ENCODE measurements at regions not wholly inside any gene's neighbourhood (a gene's known extent, or its start where the extent isn't known, plus 50 kb on each side); places are given as distances from the start of the nearest gene placed in this dataset.
"Not testable (repeated sequence)": the region's sequence is repeated elsewhere in the genome, so short reads cannot be mapped to it uniquely, and the experiment has no call there.

DNA sequence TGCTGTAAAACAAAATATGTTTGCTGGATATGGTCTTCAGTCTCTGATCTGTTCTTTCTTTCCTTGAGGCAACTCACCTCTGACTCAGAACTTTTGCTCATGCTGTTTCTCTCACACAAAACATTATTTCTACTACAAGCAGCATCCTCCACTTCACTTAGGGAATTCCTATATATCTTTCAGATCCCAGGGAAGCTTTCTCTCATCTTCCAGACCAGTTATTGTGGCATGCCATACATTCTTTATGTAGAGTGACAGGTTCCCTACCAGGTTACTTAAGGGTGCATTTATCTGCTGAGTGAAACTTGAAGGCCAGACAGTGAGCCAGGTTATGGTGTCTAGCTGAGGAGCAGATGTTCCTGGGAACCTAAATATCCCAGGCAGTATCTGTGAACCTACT, 1226.0 kb downstream of the CDH8 start:
- Histone ChIP-seq H3K9me3 (no peaks in the 10 kb centered on the region), H3K4me1 (no peaks in the 10 kb centered on the region), H3K4me3 (no peak overlapping the region), H3K27me3 (no peaks in the 10 kb centered on the region), H3K36me3 (ENCODE audit: low read depth, missing control alignments) (no peaks in the 10 kb centered on the region), H3K27ac (no peak overlapping the region)
- intact Hi-C loops (cut with DNase I; ENCODE audit: low total_unique reads), result no loop called here
- DNase-seq, result no peak
- TF ChIP-seq POLR2A (IDR thresholded peaks at IDR 0.05), result no peak
- TF ChIP-seq, protein P1, sequence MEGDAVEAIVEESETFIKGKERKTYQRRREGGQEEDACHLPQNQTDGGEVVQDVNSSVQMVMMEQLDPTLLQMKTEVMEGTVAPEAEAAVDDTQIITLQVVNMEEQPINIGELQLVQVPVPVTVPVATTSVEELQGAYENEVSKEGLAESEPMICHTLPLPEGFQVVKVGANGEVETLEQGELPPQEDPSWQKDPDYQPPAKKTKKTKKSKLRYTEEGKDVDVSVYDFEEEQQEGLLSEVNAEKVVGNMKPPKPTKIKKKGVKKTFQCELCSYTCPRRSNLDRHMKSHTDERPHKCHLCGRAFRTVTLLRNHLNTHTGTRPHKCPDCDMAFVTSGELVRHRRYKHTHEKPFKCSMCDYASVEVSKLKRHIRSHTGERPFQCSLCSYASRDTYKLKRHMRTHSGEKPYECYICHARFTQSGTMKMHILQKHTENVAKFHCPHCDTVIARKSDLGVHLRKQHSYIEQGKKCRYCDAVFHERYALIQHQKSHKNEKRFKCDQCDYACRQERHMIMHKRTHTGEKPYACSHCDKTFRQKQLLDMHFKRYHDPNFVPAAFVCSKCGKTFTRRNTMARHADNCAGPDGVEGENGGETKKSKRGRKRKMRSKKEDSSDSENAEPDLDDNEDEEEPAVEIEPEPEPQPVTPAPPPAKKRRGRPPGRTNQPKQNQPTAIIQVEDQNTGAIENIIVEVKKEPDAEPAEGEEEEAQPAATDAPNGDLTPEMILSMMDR (IDR thresholded peaks at IDR 0.05), result no peak

- WGBS, 2 donors, result 65 to 73% methylated on average over 2 of the region's 2 CpGs
- Histone ChIP-seq H3K27ac (no peak overlapping the region), H3K27me3 (no peaks in the 10 kb centered on the region), H3K4me3 (no peak overlapping the region), H3K36me3 (ENCODE audit: low read depth, missing control alignments) (no peaks in the 10 kb centered on the region), H3K4me1 (no peaks in the 10 kb centered on the region), H3K9me3 (no peaks in the 10 kb centered on the region)
- intact Hi-C loops (cut with DNase I; ENCODE audit: low total_unique reads), result no loop called here
- DNase-seq, result no peak
- TF ChIP-seq, protein P1 (IDR thresholded peaks at IDR 0.05), result no peak
- TF ChIP-seq POLR2A (IDR thresholded peaks at IDR 0.05), result no peak
Observed at GRCh38 chr16:60792437-60792836, 1243.8 kb downstream of the CDH8 start.

- H3K4me1 ChIP-seq, result no peaks in the 10 kb centered on the region
- DNase-seq, result no peak
- H3K9me3 ChIP-seq, result no peaks in the 10 kb centered on the region
- intact Hi-C loops (cut with DNase I; ENCODE audit: low total_unique reads), result no loop called here
- TF ChIP-seq, protein P1 (IDR thresholded peaks at IDR 0.05), result no peak
- TF ChIP-seq POLR2A (IDR thresholded peaks at IDR 0.05), result no peak
- H3K4me3 ChIP-seq, result no peak overlapping the region
- H3K27ac ChIP-seq, result no peak overlapping the region
- H3K27me3 ChIP-seq, result no peaks in the 10 kb centered on the region
- H3K36me3 ChIP-seq (ENCODE audit: low read depth, missing control alignments), result no peaks in the 10 kb centered on the region
Observed at GRCh38 chr16:60788631-60789030, 1247.6 kb downstream of the CDH8 start.

GRCh38 chr16:60776281-60776680, 1260.0 kb downstream of the CDH8 start:
- no peaks in the 10 kb centered on the region for H3K36me3 ChIP-seq (ENCODE audit: low read depth, missing control alignments)
- no peaks in the 10 kb centered on the region for H3K27me3 ChIP-seq
- intact Hi-C loops (cut with DNase I; ENCODE audit: low total_unique reads), result no loop called here
- DNase-seq, result no peak
- H3K9me3 ChIP-seq, result no peaks in the 10 kb centered on the region
- no peak overlapping the region for H3K4me3 ChIP-seq
- no peaks in the 10 kb centered on the region for H3K4me1 ChIP-seq
- 46 to 70% methylated on average over 3 of the region's 3 CpGs for WGBS, 2 donors
- H3K27ac ChIP-seq, result no peak overlapping the region
- TF ChIP-seq, protein P1 (IDR thresholded peaks at IDR 0.05), result no peak
- no peak for TF ChIP-seq POLR2A (IDR thresholded peaks at IDR 0.05)

DNA sequence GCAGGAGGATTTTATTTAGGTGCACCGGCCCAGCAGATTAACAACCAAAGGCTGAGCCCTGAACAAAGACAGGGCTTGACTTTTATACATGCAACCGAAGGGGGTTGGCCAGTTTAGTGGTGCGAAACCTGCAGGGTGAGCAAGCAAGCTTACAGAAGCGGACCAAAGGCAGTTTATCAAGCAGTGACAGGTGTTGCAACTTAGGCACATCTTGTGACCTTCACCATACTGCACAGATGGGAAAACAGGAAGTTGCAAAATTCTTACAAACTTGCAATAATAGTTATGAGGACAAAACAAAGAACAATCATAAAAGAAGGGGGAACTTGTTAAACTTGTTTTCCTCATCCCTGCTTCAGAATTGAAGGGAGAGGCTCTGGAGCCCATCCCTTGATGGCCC, 1265.1 kb downstream of the CDH8 start:
- Histone ChIP-seq H3K27me3 (no peaks in the 10 kb centered on the region), H3K4me1 (no peaks in the 10 kb centered on the region), H3K27ac (no peak overlapping the region), H3K4me3 (no peak overlapping the region), H3K9me3 (no peaks in the 10 kb centered on the region), H3K36me3 (ENCODE audit: low read depth, missing control alignments) (no peaks in the 10 kb centered on the region)
- intact Hi-C loops (cut with DNase I; ENCODE audit: low total_unique reads), result no loop called here
- TF ChIP-seq POLR2A (IDR thresholded peaks at IDR 0.05), result no peak
- TF ChIP-seq, protein P1 (IDR thresholded peaks at IDR 0.05), result no peak
- 75 to 89% methylated on average over 4 of the region's 4 CpGs for WGBS, 2 donors
- no peak for DNase-seq

GRCh38 chr16:60770384-60770783, 1265.9 kb downstream of the CDH8 start:
- H3K4me1 ChIP-seq, result not testable (repeated sequence)

More at GRCh38 chr16:60770384-60770783, 1265.9 kb downstream of the CDH8 start:
- H3K27ac ChIP-seq; H3K4me3 ChIP-seq; H3K36me3 ChIP-seq (ENCODE audit: low read depth, missing control alignments); DNase-seq; H3K27me3 ChIP-seq; intact Hi-C loops (cut with DNase I; ENCODE audit: low total_unique reads); H3K9me3 ChIP-seq: not testable (repeated sequence)

All from testis (tissue), 2 donors.